22Rv1 (cell line): ENCODE measurements at regions not wholly inside any gene's neighbourhood (a gene's known extent, or its start where the extent isn't known, plus 50 kb on each side); places are given as distances from the start of the nearest gene placed in this dataset.

Experiments used
- H3K27ac ChIP-seq: fragments of 450-650 bp; 2 replicates; pipeline ENCODE4 v1.5.1; 2017
- ZFX ChIP-seq: fragments of 450-650 bp; IDR thresholded peaks from 2 replicates; pipeline ENCODE4 v1.6.1; 2017; ENCODE audit warnings: antibody characterized with exemption, borderline replicate concordance
- TF ChIP-seq, protein P1 (sequence below): fragments of 450-650 bp; IDR thresholded peaks from 2 replicates; pipeline ENCODE4 v1.5.1; 2017; ENCODE audit warnings: mild to moderate bottlenecking

DNA sequence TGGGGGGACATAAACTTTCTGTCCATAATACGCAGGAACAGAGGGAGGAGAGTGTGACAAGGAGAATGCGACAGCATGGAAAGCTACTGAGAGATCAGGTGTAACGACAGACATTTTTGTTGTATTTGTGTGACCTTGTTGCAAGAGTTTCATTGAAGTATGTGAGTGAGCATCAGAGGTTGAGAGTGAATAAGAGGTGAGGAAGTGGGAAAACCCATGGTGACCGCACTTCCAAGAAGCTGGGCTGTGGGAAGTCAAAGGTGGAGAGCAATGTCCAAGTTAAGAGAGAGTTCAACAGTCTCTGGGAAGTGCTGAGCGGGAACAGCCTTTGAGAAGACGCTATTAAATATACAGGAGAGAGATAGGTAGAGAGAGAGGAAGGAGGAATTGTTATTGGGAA, 76.4 kb upstream of the PGRMC2 start:
- TF ChIP-seq, protein P1, sequence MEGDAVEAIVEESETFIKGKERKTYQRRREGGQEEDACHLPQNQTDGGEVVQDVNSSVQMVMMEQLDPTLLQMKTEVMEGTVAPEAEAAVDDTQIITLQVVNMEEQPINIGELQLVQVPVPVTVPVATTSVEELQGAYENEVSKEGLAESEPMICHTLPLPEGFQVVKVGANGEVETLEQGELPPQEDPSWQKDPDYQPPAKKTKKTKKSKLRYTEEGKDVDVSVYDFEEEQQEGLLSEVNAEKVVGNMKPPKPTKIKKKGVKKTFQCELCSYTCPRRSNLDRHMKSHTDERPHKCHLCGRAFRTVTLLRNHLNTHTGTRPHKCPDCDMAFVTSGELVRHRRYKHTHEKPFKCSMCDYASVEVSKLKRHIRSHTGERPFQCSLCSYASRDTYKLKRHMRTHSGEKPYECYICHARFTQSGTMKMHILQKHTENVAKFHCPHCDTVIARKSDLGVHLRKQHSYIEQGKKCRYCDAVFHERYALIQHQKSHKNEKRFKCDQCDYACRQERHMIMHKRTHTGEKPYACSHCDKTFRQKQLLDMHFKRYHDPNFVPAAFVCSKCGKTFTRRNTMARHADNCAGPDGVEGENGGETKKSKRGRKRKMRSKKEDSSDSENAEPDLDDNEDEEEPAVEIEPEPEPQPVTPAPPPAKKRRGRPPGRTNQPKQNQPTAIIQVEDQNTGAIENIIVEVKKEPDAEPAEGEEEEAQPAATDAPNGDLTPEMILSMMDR: no peak
- TF ChIP-seq ZFX: no peak
- no peak overlapping the region for H3K27ac ChIP-seq

DNA sequence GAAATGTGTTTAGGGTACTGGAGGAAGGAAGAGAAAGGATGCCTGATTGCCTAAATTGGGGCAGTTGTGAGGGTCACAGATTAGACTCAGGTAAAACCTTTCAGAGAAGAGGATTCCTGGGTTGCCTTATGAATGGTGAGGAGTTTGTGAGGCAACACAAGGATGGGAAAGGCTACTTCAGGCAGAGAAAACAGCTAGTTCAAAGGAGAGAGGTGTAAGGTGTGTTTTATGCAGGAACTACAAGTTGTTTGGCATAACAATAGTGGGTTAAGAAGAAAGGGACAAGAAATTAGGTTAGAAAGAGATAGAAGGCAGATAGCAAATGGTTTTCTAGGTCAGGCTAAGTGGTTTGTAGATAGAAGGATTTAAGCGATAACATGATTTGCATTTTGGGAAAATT, 75.1 kb upstream of the PGRMC2 start:
- no peak overlapping the region for H3K27ac ChIP-seq
- TF ChIP-seq ZFX: no peak
- TF ChIP-seq, protein P1: no peak

DNA sequence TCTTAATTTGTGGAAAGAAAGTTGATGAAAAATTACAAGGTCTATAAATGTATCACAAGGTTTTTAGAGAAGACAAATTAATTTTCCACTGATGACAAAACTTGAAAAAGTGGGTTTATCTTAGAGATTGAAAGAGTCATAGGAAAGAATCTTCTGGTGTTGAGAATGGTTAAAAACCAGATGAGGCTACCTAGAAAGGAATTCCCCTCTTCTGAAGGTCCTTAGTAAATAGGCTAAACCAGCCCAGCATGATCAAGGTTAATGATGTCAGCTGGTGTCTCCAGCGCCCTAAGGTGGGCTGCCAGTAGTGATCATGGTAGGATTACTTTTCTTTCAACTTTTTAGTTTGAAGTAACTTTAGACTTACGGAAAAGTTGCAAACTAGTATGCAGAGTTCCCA, 71.8 kb upstream of the PGRMC2 start:
- H3K27ac ChIP-seq: no peak overlapping the region
- TF ChIP-seq ZFX: no peak
- TF ChIP-seq, protein P1: no peak

DNA sequence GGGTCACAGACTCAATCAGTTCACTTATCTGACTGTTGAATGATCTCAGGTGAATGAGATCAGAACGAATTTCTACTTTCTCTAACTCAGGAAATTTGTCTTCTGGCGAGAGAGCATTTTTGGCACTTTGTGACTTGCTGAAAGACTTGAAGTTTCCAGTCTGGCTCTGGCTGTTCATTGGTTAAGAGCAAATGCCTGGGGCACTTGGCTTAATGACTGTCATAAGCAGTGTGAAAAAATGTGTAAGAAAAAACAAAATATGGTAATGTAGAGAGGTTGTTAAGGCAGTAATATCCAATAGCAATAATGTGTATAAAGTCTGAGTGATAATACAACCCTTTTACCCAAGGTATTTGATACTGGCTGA, 71.3 kb upstream of the PGRMC2 start:
- TF ChIP-seq ZFX: no peak
- TF ChIP-seq, protein P1: no peak
- no peak overlapping the region for H3K27ac ChIP-seq

DNA sequence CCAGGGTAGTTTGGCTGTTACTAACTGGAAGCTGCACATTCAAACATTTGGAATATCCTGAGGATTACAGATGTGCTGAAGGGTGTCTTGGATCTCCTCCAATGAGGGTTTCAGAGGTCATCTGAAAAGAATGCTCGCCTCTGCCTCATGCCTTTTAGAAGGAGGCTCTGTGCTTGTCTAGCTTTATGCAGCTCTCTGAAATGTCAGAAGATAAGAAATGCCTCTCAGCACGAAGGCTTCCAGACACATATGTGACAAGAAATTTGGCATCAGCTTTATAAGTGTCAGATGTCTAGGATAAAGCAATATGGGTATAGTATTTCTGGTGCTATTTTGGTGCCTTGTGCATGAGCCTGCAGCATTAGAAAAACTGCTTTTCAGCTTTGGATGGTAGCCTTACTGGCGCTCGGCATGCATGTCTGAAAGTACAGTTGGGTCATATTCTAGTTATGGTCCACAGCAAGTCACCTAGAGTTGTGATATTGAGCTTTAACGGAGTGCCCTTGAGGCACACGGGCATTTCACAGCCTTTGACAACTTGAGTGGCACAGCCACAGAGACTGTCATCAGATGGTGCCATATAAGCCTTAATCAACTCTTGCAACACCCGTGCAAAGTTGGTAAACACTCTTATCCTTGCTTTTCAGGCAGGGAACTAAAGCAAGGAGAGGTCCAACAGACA, 70.8 kb upstream of the PGRMC2 start:
- no peak for TF ChIP-seq ZFX
- TF ChIP-seq, protein P1: no peak
- no peak overlapping the region for H3K27ac ChIP-seq

DNA sequence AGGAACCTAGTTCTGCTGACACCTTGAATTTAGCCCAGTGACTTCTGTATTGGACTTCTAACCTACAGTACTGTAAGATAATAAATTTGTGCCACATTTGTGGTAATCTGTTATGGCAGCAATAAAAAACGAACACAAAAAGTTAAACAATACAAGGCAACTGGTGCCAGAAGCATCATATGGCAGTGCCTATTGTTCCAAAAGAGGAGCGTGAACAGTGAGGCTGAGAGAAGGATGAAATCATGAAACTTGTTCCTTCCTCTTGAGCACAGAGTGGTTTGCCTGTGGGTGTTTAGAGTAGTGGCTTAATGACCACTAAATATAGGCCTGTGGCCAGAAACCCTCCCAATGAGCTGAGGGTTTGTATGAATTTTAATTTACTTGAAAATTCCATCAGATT, 69.7 kb upstream of the PGRMC2 start:
- TF ChIP-seq ZFX: no peak
- TF ChIP-seq, protein P1: no peak
- H3K27ac ChIP-seq: no peak overlapping the region

DNA sequence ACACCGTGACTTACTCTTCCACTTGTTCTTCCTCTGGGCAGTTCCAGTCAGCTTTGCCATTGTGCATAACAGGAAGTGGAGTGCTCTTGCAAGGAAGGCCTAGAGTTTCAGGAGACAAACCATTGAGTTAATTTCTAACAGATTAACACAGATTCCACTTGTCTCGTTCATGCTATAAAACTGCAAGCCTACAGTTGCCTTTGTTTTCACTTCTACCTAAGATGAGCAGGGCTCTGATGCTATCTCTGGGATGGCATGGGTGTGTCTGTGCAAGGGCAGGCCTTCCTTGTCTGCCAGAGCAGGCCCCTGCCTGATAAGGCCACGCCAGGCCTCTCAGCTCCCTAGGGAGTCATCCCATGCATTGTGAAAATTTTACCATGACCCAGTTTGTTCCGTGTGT, 67.7 kb upstream of the PGRMC2 start:
- no peak for TF ChIP-seq ZFX
- TF ChIP-seq, protein P1: no peak
- no peak overlapping the region for H3K27ac ChIP-seq
